GM12865 (cell line): ENCODE measurements at regions not wholly inside any gene's neighbourhood (a gene's known extent, or its start where the extent isn't known, plus 50 kb on each side); places are given as distances from the start of the nearest gene placed in this dataset.

Source experiments
- DNase-seq: peaks from one replicate; pipeline ENCODE4 v3.0.0; 2010; ENCODE audit warnings: low read depth
- H3K4me3 ChIP-seq: 2 replicates; pipeline ENCODE4 v1.5.1; 2011; ENCODE audit warnings: mild to moderate bottlenecking, low read depth, low read length, control low read depth
- CTCF ChIP-seq: IDR thresholded peaks from 2 replicates; pipeline ENCODE4 v1.5.1; 2011; ENCODE audit warnings: low read length, control low read depth, low read depth, inconsistent platforms; ENCODE audit not compliant: insufficient read depth; ENCODE audit errors: missing control alignments

- no peak for DNase-seq
- no peak for TF ChIP-seq CTCF
- no peak overlapping the region for H3K4me3 ChIP-seq
These were observed 119.7 kb downstream of the CD47 start for GRCh38 chr3:107970993-107971580.

- no peak overlapping the region for H3K4me3 ChIP-seq
- TF ChIP-seq CTCF: no peak
- no peak for DNase-seq
These were observed 120.6 kb downstream of the CD47 start for GRCh38 chr3:107969994-107970819.

- no peak for DNase-seq
- no peak for TF ChIP-seq CTCF
- H3K4me3 ChIP-seq: no peak overlapping the region
These were observed 121.3 kb downstream of the CD47 start for GRCh38 chr3:107969525-107969924.

GRCh38 chr3:107966276-107966675, 124.6 kb downstream of the CD47 start:
- DNase-seq: no peak
- no peak overlapping the region for H3K4me3 ChIP-seq
- TF ChIP-seq CTCF: no peak

GRCh38 chr3:107965136-107965655, 125.6 kb downstream of the CD47 start:
- TF ChIP-seq CTCF: no peak
- DNase-seq: no peak
- H3K4me3 ChIP-seq: no peak overlapping the region

GRCh38 chr3:107963581-107963980, 127.2 kb downstream of the CD47 start:
- TF ChIP-seq CTCF: no peak
- DNase-seq: no peak
- no peak overlapping the region for H3K4me3 ChIP-seq

GRCh38 chr3:107962946-107963345, 127.9 kb downstream of the CD47 start:
- no peak overlapping the region for H3K4me3 ChIP-seq
- DNase-seq: no peak
- TF ChIP-seq CTCF: no peak
